HL-60/S4 (cell line): ENCODE measurements at regions not wholly inside any gene's neighbourhood (a gene's known extent, or its start where the extent isn't known, plus 50 kb on each side); places are given as distances from the start of the nearest gene placed in this dataset.

Experiments
- in situ Hi-C: fragments of 300-500 bp; cut with MboI; formaldehyde crosslinking; loops from 2 replicates; pipeline ENCODE4 v1.14.3; 2022; ENCODE audit warnings: low sequenced_read_pairs

DNA sequence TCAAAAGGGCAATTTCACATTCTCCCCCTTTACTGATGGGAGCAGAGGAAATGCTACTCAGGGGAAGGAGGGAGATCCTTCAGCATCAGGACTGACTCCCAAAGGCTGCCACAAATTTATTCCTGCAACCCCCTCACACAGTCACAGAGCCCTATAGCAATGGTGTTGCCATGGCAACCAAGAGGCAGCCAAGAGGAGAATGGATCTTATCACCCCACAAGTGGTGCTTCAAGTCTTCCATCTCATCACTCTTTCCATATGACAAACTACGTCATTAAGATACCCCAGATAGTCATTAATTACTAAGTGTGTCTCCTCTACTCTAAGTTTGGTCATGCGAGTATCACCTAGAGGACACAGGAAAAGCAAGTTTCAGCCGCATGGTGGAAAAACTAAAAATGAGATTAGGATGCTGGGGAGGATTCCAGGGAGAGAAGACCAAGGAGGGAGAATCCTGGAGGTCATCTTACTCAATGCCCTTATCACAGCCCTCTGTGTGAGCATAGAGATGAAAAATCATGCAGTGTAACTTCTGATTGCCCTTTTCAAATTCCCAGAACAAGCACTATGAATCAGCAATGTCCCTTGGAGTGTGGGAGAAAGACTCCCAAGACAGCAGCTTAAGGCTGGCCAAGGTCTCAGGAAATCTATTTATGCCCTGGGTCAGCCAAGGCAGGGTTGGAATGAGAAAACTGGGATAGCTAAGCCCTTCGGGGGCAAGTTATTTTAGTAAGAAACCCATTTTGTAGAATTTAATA is 885.7 kb upstream of the KLHL29 start:
- in situ Hi-C loops = no loop called here

DNA sequence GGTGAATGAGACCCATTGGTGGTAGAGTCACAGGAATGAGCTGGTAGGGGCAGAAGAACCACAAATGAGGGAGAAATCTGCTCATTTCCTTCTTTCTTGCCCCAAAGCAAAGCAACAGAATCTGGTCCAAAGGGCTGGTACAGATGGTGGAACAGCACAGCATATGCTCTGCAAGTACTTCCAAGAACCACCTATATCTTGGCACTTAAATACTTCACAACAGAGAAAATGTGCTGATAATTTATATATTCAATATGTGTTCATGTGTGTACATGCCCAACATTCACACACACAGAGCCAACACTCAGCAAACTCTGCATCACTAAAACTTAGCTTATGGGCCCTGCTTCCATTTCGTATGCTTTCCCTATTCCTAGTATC is 884.4 kb upstream of the KLHL29 start:
- in situ Hi-C loops = no loop called here

DNA sequence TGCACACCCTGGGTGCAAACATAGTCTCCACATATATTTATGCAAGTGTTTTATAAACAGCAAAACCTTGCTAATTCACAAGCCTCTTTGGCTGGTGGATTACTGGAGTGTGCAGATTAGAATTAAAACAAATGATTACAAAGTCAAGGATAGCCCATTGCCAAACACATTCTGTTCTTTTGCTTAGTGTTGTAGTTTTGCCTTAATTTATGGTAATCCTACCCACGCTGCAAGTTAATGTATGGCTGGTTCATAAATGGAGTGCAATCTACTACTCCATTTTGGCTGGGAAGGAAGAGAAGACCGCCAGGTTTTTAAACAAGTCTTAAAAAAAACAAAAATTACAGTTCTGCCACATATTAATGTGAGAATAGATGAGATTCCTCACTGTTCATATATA is 883.1 kb upstream of the KLHL29 start:
- in situ Hi-C loops = no loop called here

DNA sequence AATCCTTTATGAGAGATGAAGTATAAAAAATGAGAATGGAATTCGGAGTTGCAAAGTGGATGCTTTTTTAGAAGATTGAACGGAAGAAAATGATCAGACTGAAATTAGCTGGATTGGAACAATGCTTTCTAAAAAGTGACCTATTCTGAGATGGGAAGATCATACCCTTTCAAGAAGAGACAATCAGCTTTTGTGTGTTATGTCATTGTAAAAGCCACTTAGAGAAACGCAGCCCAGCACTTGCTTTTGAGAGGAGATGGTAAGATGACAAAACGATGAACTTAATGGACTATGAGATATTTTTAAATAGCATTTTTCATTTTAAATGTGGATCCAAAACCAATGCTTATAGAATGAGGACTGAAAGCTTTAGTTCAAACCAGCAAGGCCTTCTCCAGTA is 871.4 kb upstream of the KLHL29 start:
- in situ Hi-C loops = no loop called here

DNA sequence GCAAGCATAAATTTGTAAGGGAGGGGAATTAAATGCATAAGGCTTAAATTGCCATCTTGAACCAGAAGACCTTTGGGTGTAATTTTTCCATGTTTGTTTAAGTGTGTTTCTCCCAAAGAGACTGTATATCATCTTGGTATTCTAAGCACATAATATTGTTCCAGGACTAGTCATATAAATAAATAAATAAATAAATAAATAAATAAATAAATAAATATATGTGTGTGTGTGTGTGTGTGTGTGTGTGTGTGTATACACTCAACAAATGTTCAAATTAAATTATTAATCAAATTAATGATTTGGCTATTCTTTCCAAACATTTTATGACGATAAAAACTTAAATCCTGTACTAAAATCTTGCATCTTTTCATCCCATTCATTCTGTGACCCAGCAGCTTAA is 867.8 kb upstream of the KLHL29 start:
- in situ Hi-C loops = no loop called here

DNA sequence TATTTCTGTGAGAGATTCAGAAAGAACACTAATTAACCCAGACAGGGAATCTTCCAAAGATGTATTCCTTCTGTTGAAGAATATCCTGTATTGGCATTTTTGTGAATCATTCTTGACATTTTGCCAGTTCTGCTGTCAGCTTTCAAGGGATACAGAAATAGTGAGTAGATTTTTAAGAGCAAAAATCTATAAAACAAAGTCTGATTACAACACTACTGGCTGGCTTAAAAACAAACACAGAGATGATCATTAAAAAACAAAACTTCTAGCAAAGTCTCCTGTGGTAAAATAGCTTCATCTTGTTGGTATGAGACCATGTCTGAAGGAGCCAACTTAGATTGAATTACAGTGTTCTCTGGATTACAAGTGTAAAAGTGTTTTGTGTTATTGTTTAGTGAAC is 866.3 kb upstream of the KLHL29 start:
- in situ Hi-C loops = no loop called here

DNA sequence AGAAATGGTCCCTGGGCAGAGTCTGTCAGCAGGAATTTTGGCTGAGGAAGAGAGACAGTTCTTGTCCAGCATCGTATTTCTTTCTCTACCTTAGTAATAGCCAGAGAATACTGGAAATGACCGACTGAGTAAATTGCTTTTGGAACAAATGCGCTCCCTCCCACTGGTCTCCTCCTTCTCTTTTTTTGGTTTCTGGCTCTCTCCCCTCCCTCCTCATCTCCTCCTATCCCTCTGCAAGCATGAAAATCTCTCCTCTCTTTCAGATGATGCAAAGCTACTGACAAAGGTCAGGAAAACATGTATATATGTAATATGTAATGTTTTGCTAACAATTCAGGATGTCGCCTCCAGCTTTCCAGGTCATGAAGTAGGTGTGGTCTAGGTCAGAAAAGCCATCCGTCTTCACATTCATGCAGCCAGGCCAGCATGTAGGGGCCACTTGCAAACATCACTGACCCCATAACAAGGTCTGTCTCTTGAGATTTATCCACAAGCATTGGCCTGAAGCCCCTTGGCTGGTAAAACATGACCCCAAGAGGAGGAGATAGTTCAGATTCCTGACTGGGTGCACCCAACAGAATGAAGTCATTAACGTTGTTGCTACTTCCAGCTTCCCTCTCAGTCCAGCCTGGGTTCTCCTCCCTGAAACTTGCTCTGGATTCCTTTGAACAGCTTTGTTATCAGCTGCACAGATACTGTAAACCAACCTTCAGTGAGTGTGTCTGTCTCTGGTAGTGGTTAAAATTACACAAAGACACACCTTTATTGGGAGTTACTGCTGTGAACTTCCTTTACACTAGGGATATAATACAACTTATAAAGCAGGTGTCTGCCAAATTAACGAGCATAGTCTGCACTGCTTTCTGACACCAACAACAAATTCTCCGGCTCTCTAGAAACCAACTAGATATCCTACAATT is 864.4 kb upstream of the KLHL29 start:
- in situ Hi-C loops = no loop called here

DNA sequence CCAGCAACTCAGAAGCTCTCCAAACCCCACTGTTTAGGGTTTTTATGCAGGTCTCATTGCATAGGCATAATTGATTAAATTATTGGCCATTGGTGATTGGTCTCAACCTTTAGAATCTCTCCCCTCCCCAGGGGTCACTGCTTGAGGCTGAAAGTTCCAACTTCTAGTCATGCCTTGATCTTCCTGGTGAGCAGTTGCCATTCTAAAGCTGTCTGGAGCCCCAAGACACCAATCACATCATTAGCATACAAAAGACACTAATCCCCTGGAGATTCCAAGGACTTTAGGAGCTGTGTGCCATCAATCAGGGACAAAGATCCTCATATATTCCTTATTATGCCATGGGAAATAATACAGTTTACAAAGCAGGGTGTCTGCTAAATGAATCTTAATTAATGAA is 863.4 kb upstream of the KLHL29 start:
- in situ Hi-C loops = no loop called here

DNA sequence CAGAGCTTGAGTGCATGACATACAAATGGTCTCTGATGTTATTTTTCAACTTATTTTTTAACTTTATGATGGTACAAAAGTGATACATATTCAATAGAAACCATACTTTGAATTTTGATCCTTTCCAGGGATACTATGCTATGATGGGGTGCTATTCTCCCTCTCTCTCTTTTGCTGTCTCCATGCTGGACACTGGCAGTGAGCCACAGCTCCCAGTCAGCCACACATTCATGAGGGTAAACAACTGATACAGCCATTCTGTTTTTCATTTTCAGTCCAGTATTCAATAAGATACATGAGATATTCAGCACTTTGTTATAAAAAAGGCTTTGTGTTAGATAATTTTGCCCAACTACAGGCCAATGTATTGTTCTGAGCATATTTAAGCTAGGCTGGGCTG is 859.3 kb upstream of the KLHL29 start:
- in situ Hi-C loops = no loop called here

DNA sequence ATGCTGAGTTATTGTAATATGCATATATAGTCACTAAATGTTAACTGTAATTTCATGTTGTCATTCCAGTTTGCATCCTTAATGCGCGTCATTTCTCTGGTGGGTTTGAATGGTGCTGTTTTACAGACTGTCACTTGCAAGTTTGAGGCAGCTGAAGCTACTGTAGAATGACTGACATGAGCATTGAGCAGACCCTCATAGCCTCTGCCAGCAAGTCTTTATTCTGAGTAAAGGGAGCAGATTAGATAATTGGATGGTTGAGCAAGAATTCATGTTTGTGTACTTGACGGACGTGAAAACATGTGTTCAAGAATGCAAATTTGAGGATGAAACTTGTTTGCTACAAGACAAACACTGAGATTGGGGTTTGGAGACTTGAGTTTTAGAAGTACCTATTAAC is 854.8 kb upstream of the KLHL29 start:
- in situ Hi-C loops = no loop called here

DNA sequence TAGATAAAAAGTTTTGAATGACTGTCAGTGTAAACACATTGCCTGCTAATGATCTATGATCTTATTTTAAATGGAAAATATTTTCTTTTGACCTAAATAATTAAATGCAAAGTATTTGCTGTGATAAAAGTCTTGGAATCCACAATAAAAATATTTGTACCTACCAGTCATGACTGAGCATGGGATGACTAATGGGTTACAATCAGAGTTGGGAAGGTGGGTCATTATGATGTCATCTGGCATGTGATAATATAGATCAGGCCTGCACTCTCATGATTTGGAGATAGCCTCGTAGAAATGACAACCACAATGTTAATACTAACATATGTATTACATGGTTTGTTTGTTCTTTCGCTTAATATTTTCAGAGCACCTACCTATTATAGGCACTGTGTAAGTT is 848.8 kb upstream of the KLHL29 start:
- in situ Hi-C loops = no loop called here

DNA sequence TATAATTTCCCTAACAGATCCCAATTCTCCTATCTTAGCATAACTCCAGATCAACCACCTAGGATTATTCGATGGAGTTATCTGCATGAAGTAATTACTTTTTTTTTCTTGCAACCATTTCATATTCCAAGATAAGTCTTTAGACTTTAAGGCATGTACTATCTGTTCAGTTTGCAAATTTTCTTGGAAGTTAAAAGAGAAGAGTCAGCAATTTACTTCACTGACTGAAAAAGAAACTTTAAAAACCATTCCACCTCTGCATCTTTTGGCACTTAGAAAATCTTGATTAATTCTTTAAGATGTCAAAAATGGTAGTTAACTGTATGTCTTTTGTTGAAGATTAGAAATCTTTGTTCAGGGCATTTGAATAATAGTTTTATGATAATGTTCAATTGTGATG is 830.5 kb upstream of the KLHL29 start:
- in situ Hi-C loops = no loop called here

DNA sequence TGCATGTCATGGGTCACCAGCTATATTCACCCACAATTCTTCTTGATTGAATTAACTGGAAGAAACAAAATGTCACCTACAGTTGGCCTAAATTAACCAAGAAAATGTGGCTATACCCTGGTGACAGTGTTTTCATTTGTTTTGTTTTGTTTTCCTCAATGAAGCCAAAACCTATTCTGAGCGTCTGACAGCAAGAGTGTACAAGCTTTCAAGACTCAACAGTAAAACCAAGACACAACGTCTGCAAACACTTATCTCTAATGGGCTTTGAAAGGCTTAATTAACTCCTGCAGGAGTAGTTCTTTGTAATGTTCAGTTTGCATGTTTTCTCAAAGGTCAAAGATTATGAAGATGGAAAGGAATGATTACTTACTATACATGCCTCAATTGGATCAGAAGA is 827.6 kb upstream of the KLHL29 start:
- in situ Hi-C loops = no loop called here

DNA sequence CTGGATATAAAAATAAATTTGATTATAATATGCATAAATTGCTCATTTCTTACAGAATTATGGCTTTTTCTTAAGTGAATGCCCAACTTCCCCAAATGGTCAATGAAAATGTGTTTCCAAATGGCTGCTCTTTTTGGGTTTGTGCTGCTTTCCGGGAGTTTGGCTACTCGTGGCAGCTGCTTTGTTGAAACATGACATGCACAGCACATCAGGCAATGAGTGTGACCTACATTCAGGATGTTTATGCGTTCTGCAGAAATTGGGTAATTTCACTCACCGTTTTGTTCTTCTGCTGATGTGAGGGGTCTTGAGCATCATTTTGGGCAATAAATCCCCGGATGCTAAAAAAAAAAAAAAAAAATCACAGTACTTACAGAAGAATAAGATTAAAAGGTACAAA is 825.0 kb upstream of the KLHL29 start:
- in situ Hi-C loops = no loop called here

DNA sequence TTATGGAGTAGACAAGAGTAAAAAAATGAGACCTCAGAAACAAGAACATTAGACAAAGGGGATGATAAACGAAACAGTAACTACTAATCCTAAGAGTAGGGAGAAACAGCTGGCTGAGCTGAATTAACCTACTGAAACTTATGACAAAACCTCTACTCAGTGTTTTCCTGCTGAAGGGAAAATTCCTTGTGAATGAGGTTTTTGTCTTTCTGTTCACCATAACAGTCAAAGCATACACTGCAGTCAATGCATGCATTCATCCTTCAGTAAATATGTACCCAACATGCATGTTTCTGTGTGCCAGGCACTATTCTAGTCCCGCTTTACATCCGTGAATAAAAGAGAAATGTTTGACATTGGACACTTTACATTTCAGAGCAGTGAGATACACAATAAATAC is 805.6 kb upstream of the KLHL29 start:
- in situ Hi-C loops = no loop called here

DNA sequence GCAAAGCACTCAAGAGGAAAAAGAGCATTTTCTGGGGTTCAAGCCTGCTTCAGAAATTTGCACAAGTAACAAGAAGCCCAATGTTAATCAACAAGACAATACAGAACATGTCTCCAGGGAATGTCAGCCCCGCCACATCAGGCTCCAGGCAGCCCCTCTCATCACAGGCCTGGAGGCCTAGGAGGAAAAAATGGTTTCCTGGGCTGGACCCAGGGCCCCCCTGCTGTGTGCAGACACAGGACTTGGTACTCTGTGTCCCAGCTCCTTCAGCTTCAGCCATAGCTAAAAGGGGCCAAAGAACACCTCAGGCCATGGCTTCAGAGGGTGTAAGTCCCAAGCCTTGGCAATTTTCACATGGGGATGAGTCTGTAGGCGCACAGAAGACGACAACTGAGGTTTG is 802.9 kb upstream of the KLHL29 start:
- in situ Hi-C loops = no loop called here

DNA sequence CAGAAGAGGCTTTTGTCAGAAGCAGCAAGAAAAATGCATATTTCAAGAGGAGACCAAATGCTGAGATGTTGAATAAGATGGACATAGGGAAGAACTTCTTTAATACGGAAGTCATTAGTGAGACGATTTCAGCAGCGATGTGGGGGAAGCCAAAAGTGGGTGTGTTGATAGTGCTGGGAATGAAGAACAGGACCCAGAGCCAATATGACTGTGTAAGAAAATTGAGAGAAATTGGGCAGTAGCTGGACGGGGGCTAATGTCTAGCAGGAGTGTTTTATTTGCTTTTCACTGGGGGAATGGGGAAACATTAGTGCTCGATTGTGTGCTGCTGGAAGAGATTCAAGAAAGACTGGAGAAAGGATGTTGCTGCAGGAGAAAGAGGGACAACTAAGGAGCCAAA is 788.7 kb upstream of the KLHL29 start:
- in situ Hi-C loops = no loop called here

DNA sequence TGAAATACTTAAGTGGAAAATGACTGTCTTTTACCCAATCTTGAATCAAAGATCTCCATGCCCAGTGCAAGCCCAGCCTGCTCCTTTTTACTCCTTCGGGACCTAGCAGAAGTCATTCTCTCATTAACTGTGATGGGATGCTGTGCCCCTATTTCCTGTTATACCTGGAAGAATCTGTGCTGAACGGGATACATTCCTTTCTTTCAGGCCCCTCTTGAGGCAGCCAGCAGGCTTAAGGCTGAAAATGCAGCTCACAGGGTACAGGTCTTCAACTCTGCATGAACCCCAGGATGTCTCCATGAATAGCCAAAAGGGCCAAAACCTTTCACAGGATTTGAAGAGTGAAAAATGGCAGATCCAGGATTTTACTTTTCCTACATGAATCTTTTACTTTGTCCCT is 784.8 kb upstream of the KLHL29 start:
- in situ Hi-C loops = no loop called here

DNA sequence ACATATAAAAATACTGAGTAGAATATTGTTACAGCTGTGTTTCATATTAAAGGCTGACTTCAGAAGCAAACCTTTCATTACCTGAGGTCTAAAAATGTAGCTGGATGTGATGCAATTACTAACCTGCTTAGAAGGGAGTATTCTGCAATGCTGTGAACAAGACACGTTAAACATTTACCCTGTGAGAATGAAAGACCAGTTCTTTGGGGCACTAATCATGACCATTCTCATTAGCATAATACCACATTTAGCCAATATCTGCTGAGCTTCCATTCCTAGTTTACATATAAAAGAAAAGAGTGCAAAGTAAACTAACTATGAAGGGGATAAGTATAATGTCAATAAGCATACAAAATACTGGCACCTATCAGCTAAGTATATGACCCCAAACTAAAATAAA is 784.0 kb upstream of the KLHL29 start:
- in situ Hi-C loops = no loop called here

DNA sequence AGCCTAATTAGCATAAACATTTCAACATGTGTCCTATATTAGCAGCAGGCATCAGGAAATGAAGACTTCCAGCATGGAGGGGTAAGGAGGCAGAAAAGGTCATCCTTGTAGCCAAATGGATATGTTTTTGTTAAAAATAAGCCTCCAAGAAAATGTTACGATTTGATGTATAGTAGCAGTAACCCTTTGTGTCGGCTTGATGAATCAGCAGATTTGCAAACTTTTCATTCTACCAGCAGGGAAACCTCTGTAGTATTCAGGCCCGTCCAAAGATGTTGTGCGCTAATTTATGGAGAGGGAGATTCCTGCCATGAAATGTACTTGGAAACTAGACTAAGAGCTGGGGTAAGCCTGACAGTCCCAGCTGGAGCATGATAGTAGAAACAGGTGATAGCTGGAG is 780.8 kb upstream of the KLHL29 start:
- in situ Hi-C loops = no loop called here

DNA sequence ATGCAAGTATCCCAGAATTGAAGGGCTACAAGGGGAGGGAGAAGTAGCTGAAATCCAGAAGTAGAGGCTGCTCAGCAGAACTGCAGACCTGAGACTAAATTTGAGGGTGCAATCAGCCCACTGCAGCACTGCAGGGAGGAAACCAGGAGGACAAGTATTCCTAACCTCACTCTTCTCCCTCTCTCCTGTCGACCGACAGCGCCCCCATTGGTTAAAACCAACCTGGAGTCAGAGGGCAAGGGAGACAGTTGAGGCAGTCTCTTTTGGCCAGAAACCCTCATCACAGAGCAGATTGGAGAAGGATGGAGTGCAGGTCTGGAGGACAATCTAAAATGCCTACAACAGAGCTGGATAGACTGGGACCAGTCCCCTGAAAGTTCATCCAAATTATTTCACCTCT is 768.9 kb upstream of the KLHL29 start:
- in situ Hi-C loops = no loop called here

DNA sequence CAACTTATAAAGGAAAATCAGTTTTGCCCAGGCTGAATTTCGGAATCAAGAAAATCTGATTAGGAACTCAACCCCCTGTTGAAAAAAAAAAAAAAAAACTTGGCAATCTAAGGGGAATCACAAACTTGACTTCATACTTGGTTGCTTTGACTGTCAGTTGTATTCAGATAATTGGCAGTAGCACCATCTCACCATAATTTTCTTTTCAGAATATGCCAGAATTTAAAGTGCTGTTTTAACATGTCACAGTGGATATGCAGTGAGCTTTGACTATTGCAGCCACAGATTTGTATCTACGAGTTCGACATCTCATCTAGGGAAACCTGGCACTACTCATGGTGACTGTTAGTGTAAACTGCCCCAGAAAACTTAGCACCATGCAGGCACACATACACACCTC is 761.4 kb upstream of the KLHL29 start:
- in situ Hi-C loops = no loop called here
